ENCODE measurements at regions not wholly inside any gene's neighbourhood (a gene's known extent, or its start where the extent isn't known, plus 50 kb on each side); places are given as distances from the start of the nearest gene placed in this dataset.

- DNase-seq (ENCODE audit: low read depth), result no peak
Observed at GRCh38 chr2:239532859-239533258, 132.0 kb upstream of the HDAC4 start.

DNA sequence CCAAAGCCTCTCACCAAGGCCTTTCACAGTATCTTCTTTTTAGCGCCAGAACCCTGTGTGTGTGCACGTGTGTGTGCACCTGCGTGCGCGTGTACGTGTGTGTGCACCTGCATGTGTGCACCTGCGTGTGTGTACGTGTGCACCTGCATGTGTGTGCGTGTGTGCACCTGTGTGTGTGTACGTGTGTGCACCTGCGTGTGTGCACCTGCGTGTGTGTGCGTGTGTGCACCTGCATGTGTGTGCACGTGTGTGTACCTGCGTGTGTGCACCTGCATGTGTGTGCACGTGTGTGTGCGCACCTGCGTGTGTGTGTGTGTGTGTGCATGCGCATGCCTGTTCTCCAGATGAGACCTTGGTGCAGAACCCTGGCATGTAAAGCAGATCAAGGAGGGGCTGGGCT lies 131.4 kb upstream of the HDAC4 start:
- no peak for DNase-seq (ENCODE audit: low read depth)

DNA sequence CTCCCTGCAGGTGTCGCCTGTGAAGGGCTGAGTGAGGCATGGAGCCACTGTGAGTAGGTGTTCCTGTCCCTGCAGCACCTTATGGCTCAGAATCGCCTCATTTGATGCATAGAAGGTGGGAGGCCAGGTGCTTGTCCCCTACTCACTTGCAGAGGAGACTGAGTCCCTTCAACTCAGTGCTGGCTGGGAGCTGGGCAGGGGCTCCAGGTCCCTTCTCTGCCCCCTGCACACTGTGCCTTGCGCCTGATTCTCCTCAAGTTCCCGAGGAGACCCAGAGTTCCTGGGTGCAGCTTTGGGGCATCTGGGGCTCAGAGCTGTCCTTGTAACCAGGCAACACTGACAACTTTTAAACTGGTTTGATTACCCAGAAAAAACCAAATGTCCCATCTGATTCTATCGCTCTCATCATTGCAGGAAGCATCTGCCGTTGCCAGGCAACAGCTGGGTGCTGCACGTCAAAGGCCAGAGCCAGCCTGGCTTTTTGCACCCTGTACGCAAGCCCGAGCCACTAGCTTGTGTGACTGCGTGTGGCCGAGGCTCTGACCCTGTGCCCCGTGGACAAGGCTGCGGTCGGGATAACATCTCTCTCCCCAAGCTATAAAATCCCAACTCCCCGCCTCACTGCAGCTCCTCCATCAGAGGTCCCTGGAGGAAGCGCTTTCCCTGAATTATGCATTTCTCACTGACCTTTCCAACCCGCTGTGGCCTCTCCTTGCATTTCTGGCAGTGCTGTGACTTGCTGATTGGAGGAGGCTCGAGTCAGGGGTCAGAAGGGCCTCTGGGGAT lies 130.8 kb upstream of the HDAC4 start:
- DNase-seq (ENCODE audit: low read depth), result no peak

- DNase-seq (ENCODE audit: low read depth), result no peak
Observed at GRCh38 chr2:239530749-239531316, 130.0 kb upstream of the HDAC4 start.

DNA sequence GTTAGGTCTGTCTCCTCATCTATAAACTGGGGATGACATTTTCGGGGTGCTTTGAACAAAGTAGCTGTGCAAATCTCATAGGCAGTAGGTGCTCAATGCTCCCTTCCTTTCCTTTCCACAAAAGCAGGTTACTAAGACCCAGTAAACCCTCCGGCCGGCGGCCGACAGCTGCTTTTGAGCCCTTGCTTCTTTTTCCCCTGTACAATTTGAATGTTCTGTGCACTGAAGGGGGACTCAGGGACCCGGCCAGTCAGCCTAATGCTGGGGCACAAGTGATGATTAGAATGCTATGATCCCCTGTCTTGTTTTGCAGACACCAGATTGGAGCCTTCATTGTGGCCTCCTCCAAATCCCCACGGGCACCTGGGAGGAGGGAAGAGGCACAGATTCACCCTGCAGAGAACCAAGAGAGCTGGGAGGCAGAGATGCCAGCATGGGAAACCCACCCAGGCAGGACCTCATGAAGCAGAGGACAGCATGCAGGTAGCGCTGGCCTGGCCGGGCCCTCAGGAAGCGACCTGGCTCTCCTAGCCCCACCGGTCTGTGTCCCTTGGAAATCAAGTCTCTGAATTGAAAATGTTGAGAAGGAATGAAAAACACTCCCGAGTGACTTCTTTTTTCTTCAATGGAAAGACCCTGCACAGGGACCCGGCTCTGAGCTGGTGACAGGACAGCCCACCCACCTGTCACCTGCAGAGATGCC lies 128.6 kb upstream of the HDAC4 start:
- no peak for DNase-seq (ENCODE audit: low read depth)

DNA sequence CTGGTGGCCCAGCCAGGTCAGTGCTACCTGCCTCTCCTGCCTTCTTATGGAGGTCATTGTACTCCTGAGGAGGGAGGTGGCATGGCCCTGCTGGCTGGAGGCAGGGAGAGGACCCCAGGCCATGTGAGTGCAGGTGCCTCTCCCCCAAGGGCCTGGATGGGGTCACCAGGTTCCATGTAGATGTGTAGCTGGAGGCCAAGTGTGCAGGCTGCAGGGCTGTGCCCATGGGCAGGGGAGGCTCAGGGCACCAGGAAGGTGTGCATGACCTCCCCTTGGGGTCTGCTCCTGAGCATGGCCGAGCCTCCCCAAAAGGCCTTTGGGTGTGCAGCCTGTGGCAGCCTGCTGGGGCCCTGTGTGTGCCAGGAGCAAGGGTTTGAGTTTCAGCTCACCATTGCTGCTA lies 128.1 kb upstream of the HDAC4 start:
- no peak for DNase-seq (ENCODE audit: low read depth)

GRCh38 chr2:239528146-239528545 lies 127.3 kb upstream of the HDAC4 start:
- DNase-seq (ENCODE audit: low read depth), result no peak

GRCh38 chr2:239526666-239527415 lies 126.0 kb upstream of the HDAC4 start:
- no peak for DNase-seq (ENCODE audit: low read depth)

- DNase-seq (ENCODE audit: low read depth), result no peak
Observed at GRCh38 chr2:239526038-239526437, 125.2 kb upstream of the HDAC4 start.

GRCh38 chr2:239523954-239524330 lies 123.1 kb upstream of the HDAC4 start:
- DNase-seq (ENCODE audit: low read depth), result no peak

- DNase-seq (ENCODE audit: low read depth), result no peak
Observed at GRCh38 chr2:239523147-239523953, 122.5 kb upstream of the HDAC4 start.

DNA sequence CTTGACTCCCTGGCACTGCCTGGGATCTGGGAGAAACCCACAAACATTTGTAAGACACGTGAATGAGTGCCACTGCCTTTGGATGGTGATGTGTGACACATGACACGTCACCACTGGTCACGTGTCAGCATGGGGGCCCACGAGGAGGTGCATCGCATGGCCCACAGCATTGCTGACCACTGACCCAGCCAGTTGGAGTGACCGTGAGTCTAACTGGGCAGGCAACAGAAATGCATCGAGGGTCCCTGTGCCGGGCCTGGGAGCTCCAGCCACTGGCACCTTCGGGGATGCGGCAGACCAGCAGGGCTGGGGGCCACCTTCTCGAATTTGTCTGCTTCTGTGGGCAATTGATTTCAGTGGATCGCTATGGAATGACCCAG lies 121.9 kb upstream of the HDAC4 start:
- DNase-seq (ENCODE audit: low read depth), result no peak

DNA sequence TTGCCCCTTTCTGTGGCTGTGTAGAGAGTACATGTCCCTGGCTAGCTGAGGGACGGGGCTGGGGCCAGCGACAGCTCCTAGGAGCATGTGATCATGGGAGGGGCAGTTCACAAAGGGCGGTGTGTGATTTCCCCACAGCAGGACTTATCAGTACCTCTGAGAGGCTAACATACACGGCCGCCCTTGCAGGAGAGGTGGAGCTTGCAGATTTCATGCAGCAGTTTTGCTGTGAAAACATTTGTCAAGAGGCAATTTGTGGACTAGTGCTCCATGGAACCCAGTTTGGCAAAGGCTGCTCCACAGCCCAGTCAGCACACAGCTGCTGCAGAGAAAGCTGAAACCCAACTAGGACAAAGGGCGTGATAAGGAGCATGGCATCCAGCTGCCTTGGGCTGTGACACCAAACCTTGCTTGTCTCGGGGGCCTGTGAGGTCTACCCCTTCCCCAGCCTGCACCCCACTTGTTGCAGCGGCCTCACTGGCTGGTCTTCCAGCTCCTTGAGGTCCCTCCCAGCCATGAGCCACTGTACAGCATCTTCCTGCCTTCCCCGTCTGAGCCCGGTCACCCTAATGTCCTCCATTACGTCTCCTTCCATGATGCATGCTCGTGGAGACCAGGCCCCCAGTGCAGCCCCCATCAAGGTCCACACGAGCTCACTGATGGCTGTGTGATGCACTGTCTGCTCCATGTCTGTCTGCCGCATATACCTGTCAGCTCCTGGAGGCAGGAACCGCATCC lies 121.4 kb upstream of the HDAC4 start:
- no peak for DNase-seq (ENCODE audit: low read depth)

DNA sequence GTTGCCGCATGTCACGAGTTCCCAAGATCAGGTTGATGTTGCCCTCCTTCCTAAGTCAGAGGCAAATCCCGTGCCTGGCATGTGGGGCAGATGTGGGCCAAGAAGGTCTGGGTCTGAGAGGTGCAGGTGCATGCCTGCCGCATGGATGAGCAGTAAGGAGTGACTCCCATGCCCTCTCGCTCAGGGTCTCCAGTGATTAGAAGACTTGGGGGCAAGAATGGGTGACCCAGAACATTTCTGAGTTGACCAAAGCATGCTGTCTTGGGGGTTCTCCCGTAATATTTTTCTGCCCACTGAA lies 120.6 kb upstream of the HDAC4 start:
- no peak for DNase-seq (ENCODE audit: low read depth)

GRCh38 chr2:239520811-239521517 lies 120.1 kb upstream of the HDAC4 start:
- DNase-seq (ENCODE audit: low read depth), result no peak

DNA sequence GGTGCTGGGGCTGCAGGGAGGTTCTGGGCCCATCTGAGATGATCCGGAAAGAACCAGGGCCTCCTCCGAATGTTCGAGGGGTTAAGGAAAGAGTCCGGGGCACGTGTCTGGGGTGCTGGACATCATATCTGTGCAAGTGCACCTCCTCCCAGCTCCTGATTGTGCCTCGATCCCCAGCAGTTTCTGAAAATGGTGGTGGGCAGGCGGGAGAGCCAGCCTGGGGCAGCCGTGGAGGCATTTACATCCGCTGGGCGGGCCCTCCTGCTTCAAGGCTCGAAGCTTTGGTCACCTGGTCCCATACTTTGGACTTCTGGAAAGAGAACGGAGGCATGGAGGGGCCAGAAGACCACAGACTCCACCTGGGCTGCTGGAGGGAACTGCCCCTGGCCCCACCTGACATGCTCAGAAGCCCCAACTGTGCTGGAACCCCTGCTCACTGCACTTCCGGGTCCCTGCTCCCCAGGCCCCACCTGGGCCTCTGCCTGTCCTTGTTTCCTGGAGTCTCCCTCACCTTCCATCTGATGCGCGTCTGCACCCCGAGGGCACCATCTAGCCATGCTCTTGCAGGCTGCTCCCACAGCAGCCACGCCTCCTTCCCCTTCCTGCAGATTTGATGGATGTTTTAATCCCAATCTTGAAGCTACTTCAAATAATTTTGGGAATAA lies 119.2 kb upstream of the HDAC4 start:
- no peak for DNase-seq (ENCODE audit: low read depth)

DNA sequence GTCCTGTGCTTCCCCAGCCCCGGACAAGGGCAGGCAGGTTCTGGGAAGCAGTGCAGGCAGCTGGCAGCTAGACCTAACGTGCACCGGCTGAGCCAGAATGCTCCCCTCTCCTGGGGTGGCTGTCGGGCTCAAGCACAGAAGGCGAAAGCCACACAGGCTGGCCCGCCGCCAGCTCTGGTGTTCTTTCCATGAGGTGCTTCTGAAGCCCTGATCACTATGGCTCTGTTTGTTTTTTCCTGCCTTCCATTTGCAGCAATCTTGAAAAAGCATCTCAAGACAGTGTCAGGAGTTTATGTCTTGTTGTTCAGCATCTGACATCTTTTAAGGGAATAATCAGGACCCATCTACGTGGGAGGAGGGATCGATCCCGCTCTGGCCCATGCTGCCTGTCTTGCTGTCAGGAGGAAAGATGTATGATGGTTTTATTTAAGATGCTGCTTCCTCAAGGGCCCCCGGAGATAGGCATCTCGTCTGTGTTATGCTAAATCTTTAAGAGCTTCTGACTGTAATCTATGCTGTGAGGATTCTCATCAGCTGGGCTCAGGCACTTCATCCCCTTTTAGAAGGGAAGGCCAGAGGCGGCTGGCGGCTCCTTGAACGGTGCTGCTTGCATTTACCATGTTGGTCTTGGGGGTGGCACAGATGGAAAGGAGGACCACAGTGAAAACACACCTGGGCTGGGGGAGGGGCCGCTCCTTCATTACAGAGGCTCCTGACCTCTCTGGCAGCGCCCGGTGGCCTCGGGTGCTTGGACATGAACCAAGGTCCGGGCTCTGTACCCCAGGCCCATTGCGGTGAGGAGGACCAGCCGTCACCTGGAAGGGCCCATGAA lies 118.5 kb upstream of the HDAC4 start:
- DNase-seq (ENCODE audit: low read depth), result no peak

DNA sequence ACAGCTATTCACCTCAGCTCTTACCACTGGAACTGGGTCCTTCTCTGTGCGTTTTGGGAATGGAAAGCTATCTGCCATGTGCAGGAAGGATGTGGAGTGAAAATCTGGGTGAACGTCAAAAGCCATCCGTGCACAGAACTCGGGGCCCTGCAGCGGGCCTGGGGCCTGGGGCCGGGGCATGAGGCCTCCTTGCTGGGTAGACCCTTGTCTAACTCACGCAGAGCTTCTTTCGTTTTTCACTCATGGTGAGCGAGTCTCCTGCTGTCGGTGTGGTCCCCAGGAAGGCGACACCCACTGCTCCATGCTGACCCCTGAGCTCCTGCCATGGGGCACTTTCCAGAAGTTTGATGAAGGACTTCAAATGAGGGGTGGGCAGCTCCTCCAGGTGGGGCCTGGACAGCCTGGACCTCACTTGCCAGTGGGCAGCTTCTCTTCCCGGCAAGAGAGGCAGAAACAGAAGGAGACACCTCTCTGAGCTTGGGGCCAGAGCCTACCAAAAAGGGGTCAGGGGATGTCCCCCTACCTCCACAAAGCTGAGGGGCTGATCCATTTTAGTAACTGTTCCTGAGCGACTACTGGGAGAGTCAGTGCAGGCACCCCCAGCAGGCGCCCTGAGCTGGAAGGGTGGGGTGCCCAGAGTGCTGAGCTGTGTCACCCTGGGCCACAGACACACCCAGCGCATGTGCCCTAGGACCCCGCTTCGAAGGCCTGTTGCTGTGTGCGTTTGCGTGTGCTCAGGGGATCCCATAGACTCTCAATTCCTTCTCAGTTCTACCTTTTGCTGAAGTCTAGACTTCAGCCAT lies 117.7 kb upstream of the HDAC4 start:
- no peak for DNase-seq (ENCODE audit: low read depth)

Data from stimulated activated CD8-positive, alpha-beta memory T cell treated with anti-CD3 and anti-CD28 coated beads, Interleukin-15, amount 100 ng/mL, for 24 hours (primary cell).